ENCODE measurements at regions not wholly inside any gene's neighbourhood (a gene's known extent, or its start where the extent isn't known, plus 50 kb on each side); places are given as distances from the start of the nearest gene placed in this dataset.
A peak's percentile ranks its signal among the peaks of the same experiment; 100 is the strongest.
"Not testable (repeated sequence)": the region's sequence is repeated elsewhere in the genome, so short reads cannot be mapped to it uniquely, and the experiment has no call there.

DNA sequence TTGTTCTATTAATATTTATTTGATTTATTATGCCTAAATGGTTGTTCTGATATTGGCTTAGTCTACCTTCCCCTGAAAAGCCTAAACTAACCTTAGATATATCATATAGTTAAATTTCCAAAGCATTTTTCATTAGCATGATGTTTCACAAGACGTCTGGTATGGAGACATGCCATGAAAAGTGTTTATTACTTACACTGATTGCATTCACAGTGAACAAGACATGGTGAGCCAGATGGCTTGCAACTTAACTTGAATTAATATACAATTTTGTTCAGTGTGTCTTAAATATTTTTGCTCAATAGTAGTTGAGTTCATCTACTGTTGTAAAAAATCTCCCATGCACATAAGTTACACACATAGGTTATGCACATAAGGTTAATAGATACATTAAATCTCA, 758.4 kb downstream of the NSUN3 start:
- no peak overlapping the region for H3K27ac ChIP-seq

DNA sequence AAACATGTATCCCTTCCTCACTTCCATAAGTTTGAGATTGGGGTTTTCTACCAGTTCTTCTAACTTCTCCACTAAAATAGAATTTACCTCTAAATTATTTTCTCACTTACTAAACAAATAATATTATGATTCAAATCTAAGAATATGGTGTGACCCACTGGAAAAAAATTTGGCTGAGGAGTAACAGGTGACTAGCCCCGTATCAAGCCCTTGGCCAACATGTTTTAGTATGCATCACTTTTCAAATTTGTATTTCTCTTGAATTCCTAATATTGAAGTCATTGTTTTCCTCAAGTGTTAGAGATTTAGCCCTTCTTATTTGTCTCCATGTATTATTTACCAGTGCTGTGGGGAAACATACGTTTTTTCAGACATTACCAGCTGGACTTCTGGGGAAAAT, 759.4 kb downstream of the NSUN3 start:
- no peak overlapping the region for H3K27ac ChIP-seq
- intact Hi-C loops (cut with DNase I), result no loop called here
- DNase-seq, result no peak
- H3K4me3 ChIP-seq, result no peak overlapping the region
- TF ChIP-seq POLR2A (IDR thresholded peaks at IDR 0.05) (no peak), CTCF (IDR thresholded peaks at IDR 0.05) (no peak)
- 52 to 56% methylated on average over 2 of the region's 2 CpGs for WGBS, 2 donors
- no peaks in the 10 kb centered on the region for H3K9me3 ChIP-seq
- H3K36me3 ChIP-seq (replicated peaks in 1 of 2; ENCODE audit: insufficient read depth in 1 of 2, low read depth in 2 of 2), result no peaks in the 10 kb centered on the region
- ATAC-seq, result no peak
- no peaks in the 10 kb centered on the region for H3K27me3 ChIP-seq
- no peaks in the 10 kb centered on the region for H3K4me1 ChIP-seq

More for the DNA sequence above, 758.4 kb downstream of the NSUN3 start:
- ATAC-seq (no peak), DNase-seq (no peak)
- H3K4me3 ChIP-seq, result no peak overlapping the region
- TF ChIP-seq POLR2A (IDR thresholded peaks at IDR 0.05) (no peak), CTCF (IDR thresholded peaks at IDR 0.05) (no peak)
- intact Hi-C loops (cut with DNase I), result no loop called here
- H3K27me3 ChIP-seq, result no peaks in the 10 kb centered on the region
- 16 to 28% methylated on average over 1 of the region's 1 CpG for WGBS, 2 donors
- no peaks in the 10 kb centered on the region for H3K9me3 ChIP-seq
- H3K4me1 ChIP-seq, result no peaks in the 10 kb centered on the region
- no peaks in the 10 kb centered on the region for H3K36me3 ChIP-seq (replicated peaks in 1 of 2; ENCODE audit: insufficient read depth in 1 of 2, low read depth in 2 of 2)

- intact Hi-C loops (cut with DNase I); H3K27me3 ChIP-seq; H3K9me3 ChIP-seq; H3K27ac ChIP-seq; H3K4me1 ChIP-seq; ATAC-seq; H3K4me3 ChIP-seq; H3K36me3 ChIP-seq (replicated peaks in 1 of 2; ENCODE audit: insufficient read depth in 1 of 2, low read depth in 2 of 2); DNase-seq: not testable (repeated sequence)
- 82 to 90% methylated on average over 9 to 10 of the region's 10 CpGs for WGBS, 2 donors
These were observed 783.4 kb downstream of the NSUN3 start for GRCh38 chr3:94846251-94846650.

DNA sequence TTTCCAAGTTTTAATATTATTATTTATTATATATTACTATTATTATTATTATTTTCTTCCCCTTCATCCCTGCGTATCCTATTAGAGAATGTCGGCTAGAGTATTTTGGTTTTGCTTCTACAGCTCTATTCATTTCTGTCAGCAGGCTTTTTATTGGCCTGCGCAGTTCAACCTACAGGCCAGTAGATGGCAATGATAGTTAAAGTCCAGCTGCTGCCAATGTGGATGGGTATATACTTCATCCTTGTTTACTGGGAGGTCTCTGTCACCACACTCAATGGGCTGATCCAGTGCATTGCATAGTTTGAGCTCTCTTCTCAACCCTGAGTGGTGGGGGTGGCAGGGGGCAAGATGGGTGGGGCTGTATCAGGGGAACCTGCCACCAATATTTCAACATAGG, 799.8 kb downstream of the NSUN3 start:
- H3K27me3 ChIP-seq, result no peaks in the 10 kb centered on the region
- peaks cover 0 to 11% (median 0%) of the 10 kb centered on the region in 3 donors for H3K9me3 ChIP-seq
- H3K36me3 ChIP-seq (replicated peaks in 1 of 2; ENCODE audit: insufficient read depth in 1 of 2, low read depth in 2 of 2), result no peaks in the 10 kb centered on the region
- no peak for ATAC-seq
- H3K27ac ChIP-seq, result no peak overlapping the region
- H3K4me3 ChIP-seq, result no peak overlapping the region
- intact Hi-C loops (cut with DNase I), result no loop called here
- TF ChIP-seq CTCF (IDR thresholded peaks at IDR 0.05) (peak in 6 of 7 experiments; percentile 20 to 36 (median 23)), POLR2A (IDR thresholded peaks at IDR 0.05) (no peak)
- no peaks in the 10 kb centered on the region for H3K4me1 ChIP-seq
- 53 to 94% methylated on average over 3 of the region's 3 CpGs for WGBS, 2 donors
- no peak for DNase-seq

DNA sequence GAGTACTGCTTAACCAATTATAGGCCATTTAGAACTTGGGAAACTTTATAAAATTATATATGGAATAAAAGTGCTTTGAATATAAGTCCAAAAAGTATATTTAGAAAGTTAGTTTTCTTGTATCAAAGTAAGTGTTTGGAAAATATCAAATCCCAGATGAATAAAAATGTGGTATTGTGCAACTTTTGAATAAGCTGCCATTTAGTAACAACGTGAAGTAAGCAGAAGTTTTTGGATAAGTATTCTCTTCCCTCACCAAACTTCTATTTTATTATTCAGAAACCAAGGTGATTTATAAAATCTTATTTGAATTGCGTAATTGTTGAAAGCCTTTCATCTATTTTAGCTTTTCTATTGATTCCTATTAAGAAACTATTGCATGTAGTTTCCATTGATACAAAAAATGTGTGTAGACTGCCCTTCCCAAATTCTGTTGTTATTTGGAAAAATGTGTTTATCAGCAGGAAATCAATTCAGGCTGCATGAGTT, 806.2 kb downstream of the NSUN3 start:
- Histone ChIP-seq H3K9me3 (no peaks in the 10 kb centered on the region), H3K27ac (no peak overlapping the region), H3K27me3 (no peaks in the 10 kb centered on the region), H3K4me3 (no peak overlapping the region), H3K4me1 (no peaks in the 10 kb centered on the region), H3K36me3 (replicated peaks in 1 of 2; ENCODE audit: insufficient read depth in 1 of 2, low read depth in 2 of 2) (no peaks in the 10 kb centered on the region)
- DNase-seq (no peak), ATAC-seq (no peak)
- intact Hi-C loops (cut with DNase I), result no loop called here
- 49 to 70% methylated on average over 2 of the region's 2 CpGs for WGBS, 2 donors
- TF ChIP-seq CTCF (IDR thresholded peaks at IDR 0.05) (no peak), POLR2A (IDR thresholded peaks at IDR 0.05) (no peak)

Data from body of pancreas (tissue), 4 donors.